GM21360 (cell line): ENCODE measurements at regions not wholly inside any gene's neighbourhood (a gene's known extent, or its start where the extent isn't known, plus 50 kb on each side); places are given as distances from the start of the nearest gene placed in this dataset.
A peak's percentile ranks its signal among the peaks of the same experiment; 100 is the strongest.

Experiments used
- ATAC-seq: cut with Tn5 transposase; IDR thresholded peaks from one replicate; pipeline ENCODE4 v1.9.1; 2021; ENCODE audit warnings: mild to moderate bottlenecking, moderate library complexity; ENCODE audit not compliant: unreplicated experiment

- ATAC-seq, result peak; percentile 7
These were observed 52.0 kb upstream of the ULK4 start for GRCh38 chr3:42013691-42014457.

- peak; percentile 63 for ATAC-seq
These were observed 51.2 kb upstream of the ULK4 start for GRCh38 chr3:42012935-42013690.

DNA sequence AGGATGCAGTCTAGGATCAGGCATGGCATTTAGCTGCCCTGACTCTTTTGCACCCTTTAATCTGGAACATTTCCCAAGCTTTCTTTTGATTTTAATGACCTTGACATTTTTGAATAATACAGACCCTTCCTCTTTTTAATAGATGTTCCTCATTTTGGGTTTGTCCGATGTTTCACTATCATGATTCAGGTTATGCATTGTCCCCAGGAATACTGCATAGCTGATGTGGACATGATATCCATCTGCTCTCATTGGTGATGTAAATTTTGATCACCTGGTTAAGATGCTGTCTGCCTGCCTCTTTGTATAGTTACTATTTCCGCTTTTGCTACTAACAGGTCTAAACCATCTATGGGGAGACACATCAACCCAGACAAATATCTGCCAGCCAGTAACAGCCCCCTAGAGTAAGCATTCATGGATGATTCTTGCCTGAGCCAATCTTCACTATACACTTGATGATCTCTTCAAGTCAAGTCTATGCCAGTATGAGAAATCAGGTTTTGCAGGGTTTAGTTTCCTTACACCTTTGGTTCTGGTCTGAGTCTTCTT, 50.6 kb upstream of the ULK4 start:
- peak; percentile 27 for ATAC-seq
